H4 (cell line): ENCODE measurements at regions not wholly inside any gene's neighbourhood (a gene's known extent, or its start where the extent isn't known, plus 50 kb on each side); places are given as distances from the start of the nearest gene placed in this dataset.
"Not testable (repeated sequence)": the region's sequence is repeated elsewhere in the genome, so short reads cannot be mapped to it uniquely, and the experiment has no call there.

ENCODE experiments used
- DNase-seq: peaks from one replicate; pipeline ENCODE4 v3.0.0-alpha.2; 2015; ENCODE audit warnings: low spot score

GRCh38 chr5:164289526-164289925 lies 784.1 kb downstream of the MAT2B start:
- no peak for DNase-seq

- no peak for DNase-seq
Measured at GRCh38 chr5:164296603-164297080, 791.2 kb downstream of the MAT2B start.

- DNase-seq: no peak
Measured at GRCh38 chr5:164298165-164298564, 792.7 kb downstream of the MAT2B start.

- no peak for DNase-seq
Measured at GRCh38 chr5:164300295-164300694, 794.9 kb downstream of the MAT2B start.

GRCh38 chr5:164301136-164301535 lies 795.7 kb downstream of the MAT2B start:
- no peak for DNase-seq

GRCh38 chr5:164301708-164302107 lies 796.3 kb downstream of the MAT2B start:
- DNase-seq: no peak

- no peak for DNase-seq
Measured at GRCh38 chr5:164302533-164303235, 797.3 kb downstream of the MAT2B start.

GRCh38 chr5:164303646-164304215 lies 798.3 kb downstream of the MAT2B start:
- DNase-seq: no peak

GRCh38 chr5:164306662-164307061 lies 801.2 kb downstream of the MAT2B start:
- no peak for DNase-seq

GRCh38 chr5:164312801-164313200 lies 807.4 kb downstream of the MAT2B start:
- no peak for DNase-seq

- no peak for DNase-seq
Measured at GRCh38 chr5:164317676-164318075, 812.3 kb downstream of the MAT2B start.

- no peak for DNase-seq
Measured at GRCh38 chr5:164319161-164319560, 813.7 kb downstream of the MAT2B start.

- no peak for DNase-seq
Measured at GRCh38 chr5:164324239-164324638, 818.8 kb downstream of the MAT2B start.

- no peak for DNase-seq
Measured at GRCh38 chr5:164326219-164326618, 820.8 kb downstream of the MAT2B start.

GRCh38 chr5:164327166-164327565 lies 821.7 kb downstream of the MAT2B start:
- not testable (repeated sequence) for DNase-seq

GRCh38 chr5:164332349-164333196 lies 827.2 kb downstream of the MAT2B start:
- DNase-seq: no peak

GRCh38 chr5:164335837-164336236 lies 830.4 kb downstream of the MAT2B start:
- peak; percentile 43 for DNase-seq

- DNase-seq: no peak
Measured at GRCh38 chr5:164336276-164336675, 830.9 kb downstream of the MAT2B start.

- no peak for DNase-seq
Measured at GRCh38 chr5:164336906-164337305, 831.5 kb downstream of the MAT2B start.

GRCh38 chr5:164341056-164341619 lies 835.7 kb downstream of the MAT2B start:
- no peak for DNase-seq

GRCh38 chr5:164345173-164345849 lies 839.9 kb downstream of the MAT2B start:
- DNase-seq: peak; percentile 54

- no peak for DNase-seq
Measured at GRCh38 chr5:164345853-164346252, 840.4 kb downstream of the MAT2B start.
